ENCODE measurements at regions not wholly inside any gene's neighbourhood (a gene's known extent, or its start where the extent isn't known, plus 50 kb on each side); places are given as distances from the start of the nearest gene placed in this dataset.

DNA sequence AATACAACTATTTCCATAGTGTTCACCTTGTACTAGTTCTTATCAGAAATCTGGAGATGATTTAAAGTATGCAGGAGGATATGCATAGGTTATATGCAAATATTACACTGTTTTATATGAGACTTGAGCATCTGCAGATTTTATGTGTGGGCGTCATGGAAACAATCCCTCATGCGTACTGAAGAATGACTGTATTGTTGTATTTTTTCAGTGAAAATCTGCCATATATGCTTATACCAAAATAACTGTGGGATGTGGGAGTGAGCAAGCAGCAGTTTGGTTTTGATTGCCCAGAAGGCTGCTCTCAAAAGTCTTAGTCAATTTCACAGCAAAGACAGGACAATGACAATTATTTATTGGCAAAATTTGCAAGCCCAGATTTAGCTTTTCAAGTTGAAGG is 238.8 kb upstream of the PCDH20 start:
- no peak for TF ChIP-seq FOXM1 (IDR thresholded peaks at IDR 0.05; ENCODE audit: borderline replicate concordance)
- TF ChIP-seq NFRKB (IDR thresholded peaks at IDR 0.05): no peak
- TF ChIP-seq ELF4 (IDR thresholded peaks at IDR 0.05): no peak
- TF ChIP-seq TARDBP (IDR thresholded peaks at IDR 0.05): no peak
- TF ChIP-seq ARNT (IDR thresholded peaks at IDR 0.05): no peak
- TF ChIP-seq SUZ12 (IDR thresholded peaks at IDR 0.05): no peak
- TF ChIP-seq, protein P1, sequence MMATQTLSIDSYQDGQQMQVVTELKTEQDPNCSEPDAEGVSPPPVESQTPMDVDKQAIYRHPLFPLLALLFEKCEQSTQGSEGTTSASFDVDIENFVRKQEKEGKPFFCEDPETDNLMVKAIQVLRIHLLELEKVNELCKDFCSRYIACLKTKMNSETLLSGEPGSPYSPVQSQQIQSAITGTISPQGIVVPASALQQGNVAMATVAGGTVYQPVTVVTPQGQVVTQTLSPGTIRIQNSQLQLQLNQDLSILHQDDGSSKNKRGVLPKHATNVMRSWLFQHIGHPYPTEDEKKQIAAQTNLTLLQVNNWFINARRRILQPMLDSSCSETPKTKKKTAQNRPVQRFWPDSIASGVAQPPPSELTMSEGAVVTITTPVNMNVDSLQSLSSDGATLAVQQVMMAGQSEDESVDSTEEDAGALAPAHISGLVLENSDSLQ (IDR thresholded peaks at IDR 0.05): no peak
- no peak for TF ChIP-seq BHLHE40 (IDR thresholded peaks at IDR 0.05; ENCODE audit: borderline replicate concordance)
- no peak for TF ChIP-seq SP1 (IDR thresholded peaks at IDR 0.05)
- no peak for TF ChIP-seq FOXA1 (IDR thresholded peaks at IDR 0.05)
- no peak for TF ChIP-seq CTBP1 (IDR thresholded peaks at IDR 0.05; ENCODE audit: borderline replicate concordance)

Measured in HEK293T (cell line).